IPS DF 4.7 (cell line): ENCODE measurements at regions not wholly inside any gene's neighbourhood (a gene's known extent, or its start where the extent isn't known, plus 50 kb on each side); places are given as distances from the start of the nearest gene placed in this dataset.

ENCODE experiments used
- DNase-seq: peaks from one replicate; pipeline ENCODE4 v3.0.0-alpha.2; 2013; ENCODE audit warnings: low spot score; ENCODE audit errors: extremely low read depth

- no peak for DNase-seq
Measured at GRCh38 chr2:120785228-120785966, 49.7 kb downstream of the GLI2 start.

GRCh38 chr2:120786038-120786960 is 50.6 kb downstream of the GLI2 start:
- peak; percentile 90 for DNase-seq

GRCh38 chr2:120787111-120787821 is 51.6 kb downstream of the GLI2 start:
- no peak for DNase-seq

- no peak for DNase-seq
Measured at GRCh38 chr2:120787822-120788700, 52.4 kb downstream of the GLI2 start.

GRCh38 chr2:120791243-120791961 is 55.7 kb downstream of the GLI2 start:
- no peak for DNase-seq

GRCh38 chr2:120791962-120792297 is 56.3 kb downstream of the GLI2 start:
- no peak for DNase-seq

GRCh38 chr2:120793682-120794403 is 58.2 kb downstream of the GLI2 start:
- DNase-seq = no peak

GRCh38 chr2:120794716-120795115 is 59.0 kb downstream of the GLI2 start:
- DNase-seq = no peak

GRCh38 chr2:120796094-120796493 is 60.4 kb downstream of the GLI2 start:
- no peak for DNase-seq

- no peak for DNase-seq
Measured at GRCh38 chr2:120797421-120798221, 62.0 kb downstream of the GLI2 start.

GRCh38 chr2:120798567-120799247 is 63.0 kb downstream of the GLI2 start:
- DNase-seq = no peak

GRCh38 chr2:120802158-120802557 is 66.5 kb downstream of the GLI2 start:
- DNase-seq = no peak

- DNase-seq = no peak
Measured at GRCh38 chr2:120802867-120803484, 67.3 kb downstream of the GLI2 start.

- DNase-seq = no peak
Measured at GRCh38 chr2:120803764-120804335, 68.2 kb downstream of the GLI2 start.

- DNase-seq = no peak
Measured at GRCh38 chr2:120804459-120804858, 68.8 kb downstream of the GLI2 start.

GRCh38 chr2:120805011-120805410 is 69.3 kb downstream of the GLI2 start:
- DNase-seq = no peak

- DNase-seq = no peak
Measured at GRCh38 chr2:120805602-120806001, 69.9 kb downstream of the GLI2 start.
